HCT116 (cell line): ENCODE measurements at regions not wholly inside any gene's neighbourhood (a gene's known extent, or its start where the extent isn't known, plus 50 kb on each side); places are given as distances from the start of the nearest gene placed in this dataset.

ENCODE experiments used
- ATAC-seq: fragments of 200-7000 bp; cut with Tn5 transposase; 2 replicates; pipeline ENCODE4 v1.9.1; 2020; ENCODE audit warnings: mild to moderate bottlenecking, moderate library complexity
- BruUV-seq: library from RNA; stranded (reverse); fragments of 400-500 nt; replicated peaks from 2 replicates; lab custom pipeline; 2021; lab: Mats Ljungman, UMichigan
- CTCF ChIA-PET: fragments of 300-600 bp; sonication (Branson Sonifier 250); formaldehyde crosslinking; loops from one replicate; lab custom pipeline; 2021; ENCODE audit warnings: antibody characterized with exemption; lab: Charles Lee
- POLR2A ChIA-PET: fragments of 300-600, 350-600 bp; sonication (Branson Sonifier 250); formaldehyde crosslinking; loops from one replicate; lab custom pipeline; 2021; ENCODE audit warnings: antibody characterized with exemption; lab: Charles Lee
- RAD21 ChIA-PET, 2 experiments: fragments of 300-600 bp; sonication (Branson Sonifier 250); formaldehyde crosslinking; loops; one replicate each; lab custom pipeline; 2023; ENCODE audit warnings: low total read pairs in 2 of 2; ENCODE audit not compliant: uncharacterized antibody in 2 of 2, unreplicated experiment in 2 of 2, low non-redundant PET in 1 of 2; lab: Charles Lee
- DNase-seq: peaks from one replicate; pipeline ENCODE4 v3.0.0-alpha.2; 2010; ENCODE audit warnings: low read depth, low spot score
- H2AFZ ChIP-seq: fragments of 200-600 bp; shearing (Covaris generic), sonication (generic); 2 replicates; pipeline ENCODE4 v1.6.1; 2017; ENCODE audit warnings: low read depth, mixed run types, mixed read lengths, antibody characterized with exemption, low read length; ENCODE audit not compliant: poor library complexity, severe bottlenecking
- H3K27ac ChIP-seq: 2 replicates; pipeline ENCODE4 v1.5.1; 2012; ENCODE audit warnings: low read depth, low read length
- H3K27me3 ChIP-seq: fragments of 200-600 bp; sonication (generic); 2 replicates; pipeline ENCODE4 v1.6.1; 2016; ENCODE audit warnings: mixed run types, low read length, mixed read lengths; ENCODE audit not compliant: insufficient read depth
- H3K36me3 ChIP-seq, 2 experiments: fragments of 200-500 bp in 1 of 2; fragments of 200-600 bp in 1 of 2; sonication (Bioruptor generic) in 1 of 2; sonication (generic) in 1 of 2; 2 replicates each; pipeline versions ENCODE4 v1.5.1 to v1.6.1; 2014 to 2016; ENCODE audit warnings: low read length in 2 of 2, inconsistent platforms in 1 of 2, mixed read lengths in 1 of 2, mixed run types in 1 of 2; ENCODE audit not compliant: insufficient read depth in 2 of 2, control insufficient read depth in 1 of 2
- H3K4me1 ChIP-seq, 2 experiments: fragments of 200-600 bp in 1 of 2; sonication (generic) in 1 of 2; 2 replicates each; pipeline versions ENCODE4 v1.5.1 to v1.6.1; 2012 to 2017; ENCODE audit warnings: low read length in 2 of 2, inconsistent platforms in 1 of 2, mild to moderate bottlenecking in 1 of 2, mixed read lengths in 1 of 2, mixed run types in 1 of 2, moderate library complexity in 1 of 2; ENCODE audit not compliant: insufficient read depth in 2 of 2, control insufficient read depth in 1 of 2
- H3K4me2 ChIP-seq: fragments of 200-600 bp; sonication (generic); 2 replicates; pipeline ENCODE4 v1.6.1; 2017; ENCODE audit warnings: mixed run types, low read length, mixed read lengths
- H3K4me3 ChIP-seq, 2 experiments: fragments of 200-600 bp in 1 of 2; sonication (generic) in 1 of 2; replicated peaks in 1 of 2; 2 replicates each; pipeline ENCODE4 v1.5.1; 2011 to 2016; ENCODE audit warnings: low read length in 2 of 2, control low read depth in 1 of 2, low read depth in 1 of 2, mild to moderate bottlenecking in 1 of 2, mixed read lengths in 1 of 2, mixed run types in 1 of 2
- H3K79me2 ChIP-seq: fragments of 200-600 bp; sonication (generic); 2 replicates; pipeline ENCODE4 v1.6.1; 2017; ENCODE audit warnings: mild to moderate bottlenecking, mixed run types, low read length, moderate library complexity, mixed read lengths; ENCODE audit not compliant: insufficient read depth
- H3K9ac ChIP-seq: fragments of 200-600 bp; sonication (generic); 2 replicates; pipeline ENCODE4 v1.6.1; 2016; ENCODE audit warnings: low read length, mixed read lengths
- H3K9me2 ChIP-seq: fragments of 200-600 bp; sonication (generic), shearing (Covaris generic); 2 replicates; pipeline ENCODE4 v1.6.1; 2017; ENCODE audit warnings: mixed run types, mild to moderate bottlenecking, moderate library complexity; ENCODE audit not compliant: insufficient read depth
- H3K9me3 ChIP-seq, 2 experiments: fragments of 200-500 bp in 1 of 2; fragments of 200-600 bp in 1 of 2; sonication (Bioruptor generic) in 1 of 2; sonication (generic) in 1 of 2; 2 replicates each; pipeline ENCODE4 v1.6.1; 2014 to 2017; ENCODE audit warnings: low read length in 2 of 2, mixed read lengths in 2 of 2, inconsistent platforms in 1 of 2, low read depth in 1 of 2, mild to moderate bottlenecking in 1 of 2, mixed run types in 1 of 2, moderate library complexity in 1 of 2; ENCODE audit not compliant: control insufficient read depth in 1 of 2, insufficient read depth in 1 of 2
- H4K20me1 ChIP-seq: fragments of 200-600 bp; sonication (generic), shearing (Covaris generic); 2 replicates; pipeline ENCODE4 v1.6.1; 2017; ENCODE audit warnings: mixed run types, mild to moderate bottlenecking, moderate library complexity; ENCODE audit not compliant: insufficient read depth
- CBX3 ChIP-seq: IDR thresholded peaks from 2 replicates; pipeline ENCODE4 v1.6.1; 2012; ENCODE audit warnings: low read depth
- CEBPB ChIP-seq: IDR thresholded peaks from 2 replicates; pipeline ENCODE4 v1.6.1; 2012; ENCODE audit warnings: low read depth
- CTCF ChIP-seq, 3 experiments: fragments of 200-600 bp in 1 of 3; sonication (generic) in 1 of 3; IDR thresholded peaks in 2 of 3; conservative IDR thresholded peaks in 1 of 3; 2 replicates each; pipeline ENCODE4 v1.5.1; 2012 to 2017; ENCODE audit warnings: low read depth in 2 of 3, low read length in 2 of 3, antibody characterized with exemption in 1 of 3, borderline replicate concordance in 1 of 3, control low read depth in 1 of 3, mild to moderate bottlenecking in 1 of 3, mixed read lengths in 1 of 3, mixed run types in 1 of 3, moderate library complexity in 1 of 3; ENCODE audit not compliant: insufficient read depth in 1 of 3
- FOSL1 ChIP-seq: IDR thresholded peaks from 2 replicates; pipeline ENCODE4 v1.6.1; 2012; ENCODE audit warnings: low read depth
- RAD21 ChIP-seq: IDR thresholded peaks from 2 replicates; pipeline ENCODE4 v1.6.1; 2012; ENCODE audit warnings: low read depth, mild to moderate bottlenecking
- REST ChIP-seq: IDR thresholded peaks from 2 replicates; pipeline ENCODE4 v1.6.1; 2012; ENCODE audit warnings: low read depth
- SRF ChIP-seq: IDR thresholded peaks from 2 replicates; pipeline ENCODE4 v1.6.1; 2012; ENCODE audit warnings: low read depth
- ZBTB33 ChIP-seq: IDR thresholded peaks from 2 replicates; pipeline ENCODE4 v1.6.1; 2011; ENCODE audit warnings: mild to moderate bottlenecking, low read length, moderate library complexity; ENCODE audit not compliant: insufficient replicate concordance; ENCODE audit errors: extremely low read depth
- ZNF274 ChIP-seq: fragments of 200-500 bp; sonication (Bioruptor generic); IDR thresholded peaks from 2 replicates; pipeline ENCODE4 v1.6.1; 2014; ENCODE audit warnings: mild to moderate bottlenecking, low read depth, low read length, inconsistent platforms
- intact Hi-C: fragments of 100-400 bp; cut with micrococcal nuclease; formaldehyde crosslinking; loops from 2 replicates; pipeline ENCODE4 v1.10.0; 2022

- no TSS peak for BruUV-seq
- ATAC-seq = no peak
- H3K36me3 ChIP-seq = no peaks in the 10 kb centered on the region
- no peak overlapping the region for H3K4me3 ChIP-seq
- H3K4me1 ChIP-seq = no peaks in the 10 kb centered on the region
- no peak overlapping the region for H3K9ac ChIP-seq
- ChIA-PET RAD21 (no interaction called here), CTCF (no interaction called here), POLR2A (no interaction called here)
- no peak for DNase-seq
- TF ChIP-seq REST (no peak), SRF (no peak), CEBPB (no peak), CTCF (IDR thresholded peaks at IDR 0.05 in 2 of 3, conservative IDR thresholded peaks at IDR 0.05 in 1 of 3; ENCODE audit: borderline replicate concordance in 1 of 3, insufficient read depth in 1 of 3, low read depth in 2 of 3, low read length in 2 of 3) (no peak), ZNF274 (no peak), RAD21 (no peak), ZBTB33 (no peak), CBX3 (no peak), FOSL1 (no peak)
- no peak overlapping the region for H2AFZ ChIP-seq
- H3K9me2 ChIP-seq = no peaks in the 10 kb centered on the region
- no peaks in the 10 kb centered on the region for H3K27me3 ChIP-seq
- no peak overlapping the region for H3K4me2 ChIP-seq
- H3K79me2 ChIP-seq = no peaks in the 10 kb centered on the region
- intact Hi-C loops = no loop called here
- no peaks in the 10 kb centered on the region for H4K20me1 ChIP-seq
- H3K9me3 ChIP-seq = no peaks in the 10 kb centered on the region
- H3K27ac ChIP-seq = no peak overlapping the region
Measured at GRCh38 chr4:138519436-138519835, 277.3 kb upstream of the SLC7A11 start.
